ENCODE measurements at regions not wholly inside any gene's neighbourhood (a gene's known extent, or its start where the extent isn't known, plus 50 kb on each side); places are given as distances from the start of the nearest gene placed in this dataset.

DNA sequence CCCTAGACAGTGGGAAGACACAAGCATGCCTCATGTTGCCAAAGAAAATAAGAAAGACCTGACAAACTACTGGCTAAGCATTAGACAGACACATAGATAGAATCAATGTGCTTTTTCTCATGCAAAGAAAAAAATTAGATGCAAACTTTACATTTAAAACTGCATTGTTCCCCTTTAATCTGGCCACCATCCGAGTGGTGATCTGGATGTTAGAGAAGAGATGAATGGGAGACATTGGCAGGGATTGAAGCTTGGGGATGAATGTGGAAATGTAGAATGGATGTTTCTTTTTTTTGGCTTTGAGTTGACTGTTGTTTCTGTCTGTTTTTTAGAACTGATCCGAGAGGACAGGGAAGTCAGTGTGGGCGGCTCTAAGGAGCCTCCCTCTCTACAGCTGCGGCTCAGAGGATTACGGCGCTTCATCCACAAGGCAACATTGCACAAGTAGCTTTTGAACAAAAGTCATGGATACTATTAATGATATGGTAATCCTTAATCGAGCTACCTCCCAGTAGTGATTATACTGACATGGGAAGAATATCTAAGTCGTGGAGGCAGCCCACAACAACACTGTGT is 53.0 kb downstream of the HELT start:
- TF ChIP-seq CEBPB (IDR thresholded peaks at IDR 0.05) (no peak), EGR1 (IDR thresholded peaks at IDR 0.05) (no peak), YY1 (IDR thresholded peaks at IDR 0.05; ENCODE audit: low read depth) (no peak)
- TF ChIP-seq, protein P1, sequence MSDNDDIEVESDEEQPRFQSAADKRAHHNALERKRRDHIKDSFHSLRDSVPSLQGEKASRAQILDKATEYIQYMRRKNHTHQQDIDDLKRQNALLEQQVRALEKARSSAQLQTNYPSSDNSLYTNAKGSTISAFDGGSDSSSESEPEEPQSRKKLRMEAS (IDR thresholded peaks at IDR 0.05) = no peak

DNA sequence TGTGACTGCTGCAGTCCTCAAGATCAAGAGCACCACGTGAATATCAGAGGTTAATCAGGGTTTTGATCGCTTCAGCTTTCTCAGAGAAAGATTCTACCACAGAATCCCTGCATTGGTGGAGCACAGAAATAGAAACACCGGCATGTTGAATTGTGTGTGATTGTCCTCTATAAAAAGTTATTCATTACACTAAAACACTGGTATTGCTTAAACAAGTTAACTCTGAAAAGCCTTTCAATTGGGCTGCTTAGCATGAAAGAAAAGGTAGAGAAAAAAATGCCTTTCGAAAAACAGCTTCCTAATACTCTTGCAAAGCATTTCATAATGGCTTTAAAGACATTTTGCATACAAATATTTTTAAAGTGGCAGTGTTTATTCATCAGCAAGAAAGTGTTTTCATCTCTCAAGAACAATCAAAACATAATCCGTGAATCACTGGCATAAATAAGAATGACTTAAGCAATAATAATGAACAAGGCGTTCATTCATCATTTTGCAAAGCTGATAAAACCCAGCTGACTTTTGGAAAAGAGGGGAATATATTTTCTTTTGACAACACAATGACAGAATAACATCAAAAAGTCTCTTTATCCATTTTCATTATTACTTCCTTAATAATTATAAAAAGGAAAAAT is 61.1 kb downstream of the HELT start:
- TF ChIP-seq ZBTB7A (IDR thresholded peaks at IDR 0.05; ENCODE audit: low read depth) (no peak), YY1 (IDR thresholded peaks at IDR 0.05; ENCODE audit: low read depth) (no peak), EP300 (IDR thresholded peaks at IDR 0.05; ENCODE audit: borderline replicate concordance) (no peak), FOXM1 (IDR thresholded peaks at IDR 0.05; ENCODE audit: borderline replicate concordance, low read depth) (no peak)
- TF ChIP-seq, protein P2, sequence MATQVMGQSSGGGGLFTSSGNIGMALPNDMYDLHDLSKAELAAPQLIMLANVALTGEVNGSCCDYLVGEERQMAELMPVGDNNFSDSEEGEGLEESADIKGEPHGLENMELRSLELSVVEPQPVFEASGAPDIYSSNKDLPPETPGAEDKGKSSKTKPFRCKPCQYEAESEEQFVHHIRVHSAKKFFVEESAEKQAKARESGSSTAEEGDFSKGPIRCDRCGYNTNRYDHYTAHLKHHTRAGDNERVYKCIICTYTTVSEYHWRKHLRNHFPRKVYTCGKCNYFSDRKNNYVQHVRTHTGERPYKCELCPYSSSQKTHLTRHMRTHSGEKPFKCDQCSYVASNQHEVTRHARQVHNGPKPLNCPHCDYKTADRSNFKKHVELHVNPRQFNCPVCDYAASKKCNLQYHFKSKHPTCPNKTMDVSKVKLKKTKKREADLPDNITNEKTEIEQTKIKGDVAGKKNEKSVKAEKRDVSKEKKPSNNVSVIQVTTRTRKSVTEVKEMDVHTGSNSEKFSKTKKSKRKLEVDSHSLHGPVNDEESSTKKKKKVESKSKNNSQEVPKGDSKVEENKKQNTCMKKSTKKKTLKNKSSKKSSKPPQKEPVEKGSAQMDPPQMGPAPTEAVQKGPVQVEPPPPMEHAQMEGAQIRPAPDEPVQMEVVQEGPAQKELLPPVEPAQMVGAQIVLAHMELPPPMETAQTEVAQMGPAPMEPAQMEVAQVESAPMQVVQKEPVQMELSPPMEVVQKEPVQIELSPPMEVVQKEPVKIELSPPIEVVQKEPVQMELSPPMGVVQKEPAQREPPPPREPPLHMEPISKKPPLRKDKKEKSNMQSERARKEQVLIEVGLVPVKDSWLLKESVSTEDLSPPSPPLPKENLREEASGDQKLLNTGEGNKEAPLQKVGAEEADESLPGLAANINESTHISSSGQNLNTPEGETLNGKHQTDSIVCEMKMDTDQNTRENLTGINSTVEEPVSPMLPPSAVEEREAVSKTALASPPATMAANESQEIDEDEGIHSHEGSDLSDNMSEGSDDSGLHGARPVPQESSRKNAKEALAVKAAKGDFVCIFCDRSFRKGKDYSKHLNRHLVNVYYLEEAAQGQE (IDR thresholded peaks at IDR 0.05; ENCODE audit: low read depth) = no peak
- TF ChIP-seq, protein P1 (IDR thresholded peaks at IDR 0.05) = no peak
- TF ChIP-seq, protein P3, sequence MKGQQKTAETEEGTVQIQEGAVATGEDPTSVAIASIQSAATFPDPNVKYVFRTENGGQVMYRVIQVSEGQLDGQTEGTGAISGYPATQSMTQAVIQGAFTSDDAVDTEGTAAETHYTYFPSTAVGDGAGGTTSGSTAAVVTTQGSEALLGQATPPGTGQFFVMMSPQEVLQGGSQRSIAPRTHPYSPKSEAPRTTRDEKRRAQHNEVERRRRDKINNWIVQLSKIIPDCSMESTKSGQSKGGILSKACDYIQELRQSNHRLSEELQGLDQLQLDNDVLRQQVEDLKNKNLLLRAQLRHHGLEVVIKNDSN (IDR thresholded peaks at IDR 0.05) = no peak

DNA sequence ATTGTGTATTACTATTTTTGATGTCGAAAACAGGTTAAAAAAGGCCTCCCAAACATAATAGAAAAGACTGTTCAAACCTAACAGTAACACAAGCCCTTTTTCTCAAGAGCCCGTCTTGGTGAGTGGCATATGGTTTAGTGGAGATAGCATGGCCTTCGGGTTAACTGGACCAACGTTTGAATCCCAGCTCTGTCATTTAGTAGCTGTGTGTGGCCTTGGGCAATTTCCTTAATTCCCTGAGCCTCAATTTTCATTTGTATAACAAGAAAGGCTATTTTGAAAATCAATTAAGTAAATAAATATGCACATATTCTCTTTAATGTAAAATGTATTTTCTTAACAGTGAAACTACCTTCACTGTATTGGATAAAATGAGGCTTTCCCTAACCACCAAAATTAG is 62.3 kb downstream of the HELT start:
- TF ChIP-seq RAD21 (IDR thresholded peaks at IDR 0.05; ENCODE audit: low read depth) (no peak), EP300 (IDR thresholded peaks at IDR 0.05; ENCODE audit: borderline replicate concordance) (no peak), ZBTB7A (IDR thresholded peaks at IDR 0.05; ENCODE audit: low read depth) (no peak), TAF1 (IDR thresholded peaks at IDR 0.05; ENCODE audit: low read depth) (no peak), TEAD4 (IDR thresholded peaks at IDR 0.05) (no peak), TCF12 (IDR thresholded peaks at IDR 0.05; ENCODE audit: low read depth) (no peak), NFIC (IDR thresholded peaks at IDR 0.05) (no peak)
- TF ChIP-seq, protein P2 (IDR thresholded peaks at IDR 0.05; ENCODE audit: low read depth) = no peak
- TF ChIP-seq, protein P1 (IDR thresholded peaks at IDR 0.05) = no peak

DNA sequence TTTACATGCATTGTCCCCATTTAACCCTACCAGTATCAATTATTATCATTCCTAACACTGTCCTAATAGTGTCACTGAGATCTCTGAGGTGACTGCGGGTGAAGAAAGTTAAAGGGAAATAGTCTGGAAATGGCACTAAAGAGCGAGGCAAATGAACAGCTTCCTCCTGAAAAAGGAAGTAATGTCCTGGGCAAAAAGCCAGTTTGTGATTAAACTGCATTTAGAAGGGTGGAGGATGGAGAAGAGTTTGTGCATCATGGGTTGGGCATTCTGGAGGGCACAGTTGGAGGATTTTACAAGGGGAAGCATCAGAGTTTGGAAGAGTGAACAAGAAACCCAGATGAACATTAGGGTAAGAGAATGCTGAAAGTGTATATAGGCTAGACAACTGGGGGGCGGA is 60.5 kb upstream of the SLC25A4 start:
- no peak for TF ChIP-seq RAD21 (IDR thresholded peaks at IDR 0.05; ENCODE audit: low read depth)
- no peak for TF ChIP-seq FOXM1 (IDR thresholded peaks at IDR 0.05; ENCODE audit: borderline replicate concordance, low read depth)
- TF ChIP-seq, protein P1 (IDR thresholded peaks at IDR 0.05) = no peak
- no peak for TF ChIP-seq TAF1 (IDR thresholded peaks at IDR 0.05; ENCODE audit: low read depth)
- no peak for TF ChIP-seq TCF12 (IDR thresholded peaks at IDR 0.05; ENCODE audit: low read depth)
- no peak for TF ChIP-seq NFIC (IDR thresholded peaks at IDR 0.05)
- TF ChIP-seq EP300 (IDR thresholded peaks at IDR 0.05; ENCODE audit: borderline replicate concordance) = no peak
- TF ChIP-seq, protein P3 (IDR thresholded peaks at IDR 0.05) = no peak
- TF ChIP-seq, protein P2 (IDR thresholded peaks at IDR 0.05; ENCODE audit: low read depth) = no peak
- TF ChIP-seq EGR1 (IDR thresholded peaks at IDR 0.05) = no peak
- TF ChIP-seq CREB1 (IDR thresholded peaks at IDR 0.05; ENCODE audit: low read depth) = no peak
- no peak for TF ChIP-seq TEAD4 (IDR thresholded peaks at IDR 0.05)
- TF ChIP-seq YY1 (IDR thresholded peaks at IDR 0.05; ENCODE audit: low read depth) = no peak
- TF ChIP-seq ZBTB7A (IDR thresholded peaks at IDR 0.05; ENCODE audit: low read depth) = no peak
- no peak for TF ChIP-seq CEBPB (IDR thresholded peaks at IDR 0.05)
